Spleen (tissue), 7 donors: ENCODE measurements at regions not wholly inside any gene's neighbourhood (a gene's known extent, or its start where the extent isn't known, plus 50 kb on each side); places are given as distances from the start of the nearest gene placed in this dataset.
"Not testable (repeated sequence)": the region's sequence is repeated elsewhere in the genome, so short reads cannot be mapped to it uniquely, and the experiment has no call there.

Source experiments
- CTCF ChIP-seq, 11 experiments: fragments of 200-600 bp in 7 of 11; fragments of 450-650 bp in 4 of 11; sonication (generic) in 4 of 11; IDR thresholded peaks in 8 of 11; conservative IDR thresholded peaks in 3 of 11; 1 replicate in 7 of 11; 2 replicates in 4 of 11; pipeline versions ENCODE4 v1.4.0 to v1.8.0; 2016 to 2021; ENCODE audit warnings: antibody characterized with exemption in 11 of 11, inconsistent platforms in 4 of 11, mild to moderate bottlenecking in 1 of 11
- POLR2A ChIP-seq, 3 donors: fragments of 450-650 bp; IDR thresholded peaks; one replicate each; pipeline ENCODE4 v1.5.1; 2017; ENCODE audit warnings: antibody characterized with exemption in 3 of 3, mild to moderate bottlenecking in 1 of 3
- donor health status: DM: no; HTN: no; CAD: no; lungs with moderate emphysema.
- donor health status: DM: no; HTN: no; CAD: no.
- donor health status: DM: no; HTN: no; CAD: no.

DNA sequence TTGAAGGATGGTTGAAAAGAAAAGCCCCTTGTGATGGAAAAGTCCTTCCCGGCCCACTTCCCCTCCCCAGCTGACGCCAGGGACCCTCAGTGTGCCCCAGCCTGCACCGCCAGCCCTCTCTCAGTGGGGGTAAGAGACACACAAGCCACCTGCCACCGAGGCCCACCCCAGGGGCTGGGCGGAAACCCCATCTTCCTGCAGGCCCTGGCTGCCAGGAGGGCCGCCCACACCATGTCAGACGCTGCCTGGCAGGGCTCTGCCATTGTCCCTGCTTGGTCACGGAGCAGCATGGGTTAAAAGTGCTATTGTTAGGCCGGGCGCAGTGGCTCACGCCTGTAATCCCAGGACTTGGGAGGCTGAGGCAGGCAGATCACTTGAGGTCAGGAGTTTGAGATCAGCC is 142.0 kb upstream of the ZNF469 start:
- not testable (repeated sequence) for TF ChIP-seq CTCF (IDR thresholded peaks at IDR 0.05 in 8 of 11, conservative IDR thresholded peaks at IDR 0.05 in 3 of 11); POLR2A (IDR thresholded peaks at IDR 0.05)
